ENCODE measurements at regions not wholly inside any gene's neighbourhood (a gene's known extent, or its start where the extent isn't known, plus 50 kb on each side); places are given as distances from the start of the nearest gene placed in this dataset.

DNA sequence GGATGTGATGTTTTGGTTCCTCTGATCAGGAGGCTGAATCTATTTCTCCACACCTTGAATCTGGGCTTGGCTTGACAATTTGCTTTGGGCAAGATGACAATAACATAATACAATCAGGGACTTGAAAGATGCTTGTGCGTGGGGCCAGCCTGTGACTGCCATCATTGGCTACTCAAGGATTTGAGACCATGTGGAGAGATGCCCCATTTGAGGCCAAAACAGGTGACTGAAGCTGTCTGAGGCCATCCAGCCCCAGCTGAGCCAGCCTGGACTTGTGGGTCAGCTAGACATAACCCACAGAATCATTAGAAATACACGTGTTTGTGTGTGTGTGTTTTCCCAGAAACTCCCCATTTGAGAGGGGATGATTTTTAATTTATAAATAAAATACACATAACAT lies 421.5 kb downstream of the PTPRU start:
- TF ChIP-seq POLR2A (IDR thresholded peaks at IDR 0.05) (no peak), CTCF (IDR thresholded peaks at IDR 0.05) (no peak)

All from thyroid gland (tissue), 4 donors.